NCI-H146 treated with DMSO at 0.1 percent for 48 hours (cell line): ENCODE measurements at regions not wholly inside any gene's neighbourhood (a gene's known extent, or its start where the extent isn't known, plus 50 kb on each side); places are given as distances from the start of the nearest gene placed in this dataset.

Source experiments
- DNase-seq: peaks from one replicate; lab custom pipeline; 2025; ENCODE audit not compliant: unreplicated experiment; lab: John Stamatoyannopoulos, UW

DNA sequence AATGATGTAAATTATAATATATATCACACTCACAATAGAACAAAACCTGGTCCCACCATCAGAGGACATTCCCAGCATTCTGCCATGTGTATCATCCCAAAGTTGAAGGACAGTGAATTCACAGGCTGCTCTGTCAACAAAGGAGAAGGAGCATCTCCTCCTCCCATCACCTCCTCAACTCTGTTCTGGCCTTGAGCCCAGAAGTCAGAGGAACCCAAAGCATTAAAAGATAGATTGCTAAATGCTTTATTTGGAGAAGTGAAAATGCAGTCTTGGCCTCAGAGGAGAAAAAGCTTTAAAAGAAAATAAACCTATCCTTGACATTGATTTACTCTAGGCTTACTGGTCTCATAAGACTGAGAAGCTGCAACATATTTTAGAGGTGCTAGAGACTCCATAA is 268.8 kb upstream of the RASGEF1B start:
- no peak for DNase-seq

DNA sequence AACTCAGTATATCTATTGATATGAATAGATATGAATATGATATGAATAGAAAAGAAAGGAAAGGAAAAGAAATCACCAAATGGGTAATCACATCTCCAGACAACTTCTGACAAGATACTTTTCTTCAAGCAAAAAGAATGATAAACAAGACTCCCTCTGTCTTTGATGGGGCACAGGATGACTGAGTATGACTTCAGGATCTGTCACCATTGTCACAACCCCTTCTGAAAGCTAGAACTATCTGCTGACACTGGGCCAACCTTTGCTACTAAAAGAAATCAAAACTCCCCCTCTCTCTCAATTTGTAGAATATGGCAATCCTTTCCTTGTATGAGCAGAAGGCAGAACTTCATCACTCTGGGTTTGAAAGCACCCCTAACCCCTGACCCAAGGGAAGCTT is 267.2 kb upstream of the RASGEF1B start:
- DNase-seq, result no peak

DNA sequence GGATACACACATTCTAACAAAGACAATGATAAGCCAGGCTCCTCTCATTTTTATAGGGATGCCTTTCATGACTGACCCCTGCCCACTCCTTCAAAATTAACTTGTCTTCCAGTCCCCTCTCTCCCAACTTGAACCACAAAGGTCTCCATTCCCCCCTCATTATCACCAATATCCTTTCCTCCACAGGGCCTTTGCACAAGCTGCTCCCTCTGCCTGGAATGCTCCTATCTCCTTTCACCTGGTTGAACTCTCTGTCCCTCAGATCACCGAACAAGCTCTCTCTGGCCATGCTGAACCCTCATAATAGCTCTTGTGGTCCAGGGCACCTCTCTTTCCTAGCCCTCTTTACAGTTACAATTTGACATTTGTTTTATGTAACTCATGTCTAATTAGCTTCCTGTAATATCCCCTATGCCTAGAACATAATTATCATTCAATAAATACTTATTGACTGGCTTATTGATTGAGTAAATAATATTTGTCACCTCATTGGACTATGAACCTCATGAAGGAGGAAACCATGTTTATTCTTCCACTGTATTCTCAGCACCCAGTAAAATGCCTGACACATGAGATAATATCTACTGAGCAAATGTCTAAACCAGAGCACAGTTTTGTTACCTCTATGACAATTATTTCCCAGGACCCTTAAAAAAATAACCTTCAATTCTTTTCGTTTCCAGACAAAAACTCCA is 266.3 kb upstream of the RASGEF1B start:
- peak; percentile 55 for DNase-seq

DNA sequence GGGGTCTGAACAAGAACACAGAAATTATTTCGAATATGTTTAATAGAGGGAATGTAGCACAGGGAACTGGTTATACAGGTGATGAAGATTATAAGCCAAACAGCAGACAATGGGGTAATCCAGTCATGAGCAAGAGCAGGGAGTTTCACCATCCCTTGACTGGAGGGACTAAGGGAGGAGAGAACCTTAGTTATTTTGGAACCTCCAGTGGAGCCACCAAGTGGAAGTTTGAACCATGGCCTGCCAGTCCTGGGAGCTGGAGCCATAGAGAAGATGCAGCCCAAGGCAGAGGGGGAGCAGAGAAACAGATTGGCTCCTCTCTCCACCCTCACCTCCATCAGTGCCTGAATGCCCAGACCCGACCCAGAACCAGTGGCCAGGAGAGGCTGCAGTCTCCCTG is 264.6 kb upstream of the RASGEF1B start:
- DNase-seq, result no peak

DNA sequence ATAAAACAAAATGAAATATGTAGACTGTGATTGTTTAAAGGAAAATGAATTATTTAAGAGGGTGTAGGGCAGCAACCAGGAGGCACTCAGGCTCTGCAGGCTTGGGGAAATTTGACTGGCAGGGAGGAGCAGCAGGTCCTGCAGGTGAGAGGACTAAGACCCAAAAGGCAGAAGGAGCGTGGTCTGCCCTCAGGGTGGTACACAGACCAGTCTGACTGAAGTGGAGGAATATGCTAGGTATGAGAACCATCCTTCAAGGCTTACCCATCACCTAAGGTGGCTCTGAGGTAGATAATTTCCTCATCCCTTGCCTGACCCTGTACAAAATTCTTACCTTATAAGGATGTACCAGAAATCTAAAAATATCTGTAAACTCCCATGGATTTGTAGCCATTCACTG is 261.3 kb upstream of the RASGEF1B start:
- no peak for DNase-seq

DNA sequence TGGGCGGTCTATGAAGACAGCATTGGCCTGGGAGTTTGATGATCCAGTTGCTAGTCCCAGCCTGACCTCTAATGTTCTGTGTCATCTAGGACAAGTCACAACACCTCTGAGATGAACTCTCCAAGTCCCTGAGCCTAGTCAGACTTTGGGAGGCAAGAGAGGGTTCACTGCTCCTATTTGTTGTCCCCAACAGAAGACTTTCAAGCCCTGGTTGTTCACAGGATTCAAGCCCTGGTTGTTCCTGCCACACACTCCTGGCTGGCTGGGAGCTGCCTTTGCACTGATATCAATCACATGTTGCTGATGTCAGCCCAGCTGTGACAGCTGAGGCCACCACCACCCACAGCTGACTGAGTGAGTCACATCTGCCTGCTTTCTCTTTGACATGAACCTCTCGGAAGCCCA is 253.2 kb upstream of the RASGEF1B start:
- peak; percentile 83 for DNase-seq

DNA sequence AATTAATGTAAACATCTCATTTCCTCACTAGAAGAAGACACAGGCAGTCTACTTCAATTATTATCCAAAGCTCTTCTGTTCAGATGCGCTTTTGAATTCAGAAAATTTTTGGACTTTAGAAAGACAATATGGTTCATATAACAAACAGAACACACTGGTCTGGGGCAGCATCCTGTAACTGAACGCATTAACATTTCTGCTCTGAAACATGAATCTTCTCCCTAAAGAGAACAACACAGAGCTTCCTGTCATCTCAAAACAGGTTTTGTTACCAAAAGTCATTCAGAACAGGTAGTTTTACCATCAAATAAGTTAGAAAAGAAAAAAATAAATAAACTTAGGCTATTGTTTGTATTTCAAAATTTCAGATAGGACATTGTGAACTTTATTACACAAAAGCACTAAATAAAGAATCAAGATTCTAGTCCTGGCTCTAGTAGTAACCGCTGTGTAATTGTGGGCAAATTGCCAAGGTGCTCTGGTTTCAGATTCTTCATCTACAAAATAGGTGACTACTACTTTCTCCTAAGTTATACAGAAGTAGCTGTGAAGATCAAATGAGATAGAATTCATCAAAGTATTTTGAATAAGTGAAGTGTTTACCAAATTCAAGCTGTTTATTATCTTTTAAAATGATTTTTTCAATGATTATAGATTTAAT is 252.3 kb upstream of the RASGEF1B start:
- no peak for DNase-seq

DNA sequence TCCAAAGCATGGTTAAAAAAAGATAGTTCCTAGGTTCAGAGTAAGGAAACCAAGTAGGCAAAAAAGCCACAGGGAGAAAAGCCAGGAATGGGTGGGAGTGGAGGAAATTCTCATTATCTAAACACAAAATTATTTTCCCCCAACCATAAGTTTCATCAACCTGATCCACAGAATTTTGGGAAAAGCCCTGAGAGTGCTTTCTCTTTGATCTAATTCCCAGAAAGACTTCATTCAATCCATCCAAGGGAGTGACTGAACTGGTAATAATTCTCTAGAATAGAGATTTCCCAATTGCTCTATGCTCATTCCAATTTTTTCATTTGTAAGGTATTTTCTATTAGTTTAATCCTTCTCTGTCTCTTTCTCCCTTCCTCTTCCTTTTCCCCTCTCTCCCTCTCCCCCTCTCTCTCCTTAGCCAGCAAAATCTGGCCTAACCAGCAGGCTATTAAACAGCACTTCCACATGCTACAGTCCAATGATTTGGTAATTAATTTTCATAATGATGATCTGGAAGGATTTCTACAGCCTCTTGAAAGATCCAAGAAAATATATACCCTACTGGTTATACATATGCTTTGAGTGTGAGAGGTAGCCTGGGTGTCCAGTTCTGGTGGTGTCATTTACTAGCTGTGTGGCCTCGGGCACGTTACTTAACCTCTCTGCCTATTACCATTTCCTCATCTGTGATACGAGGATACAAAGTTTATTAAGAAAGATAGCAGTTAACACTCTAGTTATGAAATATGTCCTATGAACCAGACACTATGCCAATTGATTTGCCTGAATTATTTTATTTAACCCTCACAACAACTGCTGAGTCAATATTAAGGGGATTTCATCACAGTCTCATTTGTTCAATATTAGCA is 251.5 kb upstream of the RASGEF1B start:
- no peak for DNase-seq

DNA sequence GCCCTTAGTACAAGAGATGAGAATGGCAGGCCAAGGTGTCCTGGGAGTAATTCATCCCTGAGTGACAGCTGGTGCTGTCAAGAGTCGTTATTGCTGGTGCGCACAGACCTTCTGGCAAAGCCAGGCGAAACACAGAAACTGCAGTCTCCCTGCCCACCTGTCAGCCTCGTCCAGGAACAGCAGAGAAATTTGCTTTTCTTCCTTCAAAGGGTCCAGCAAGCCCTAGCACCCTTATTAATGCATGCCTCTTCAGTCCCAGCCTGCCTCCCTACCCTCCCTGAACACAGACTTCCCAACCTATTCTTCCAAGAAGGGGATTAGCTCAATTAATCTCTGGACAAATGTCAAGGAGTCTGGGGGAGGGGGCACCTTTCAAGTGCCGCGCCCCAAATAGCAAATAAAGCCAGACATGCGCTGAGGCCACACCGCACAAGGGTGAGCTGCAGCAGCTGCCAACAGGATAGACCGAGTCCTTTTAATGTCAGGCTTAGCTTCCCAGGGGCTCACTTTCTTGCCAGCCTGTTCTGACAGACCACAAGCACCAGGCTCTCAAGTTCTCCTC is 250.7 kb upstream of the RASGEF1B start:
- DNase-seq, result peak; percentile 42

DNA sequence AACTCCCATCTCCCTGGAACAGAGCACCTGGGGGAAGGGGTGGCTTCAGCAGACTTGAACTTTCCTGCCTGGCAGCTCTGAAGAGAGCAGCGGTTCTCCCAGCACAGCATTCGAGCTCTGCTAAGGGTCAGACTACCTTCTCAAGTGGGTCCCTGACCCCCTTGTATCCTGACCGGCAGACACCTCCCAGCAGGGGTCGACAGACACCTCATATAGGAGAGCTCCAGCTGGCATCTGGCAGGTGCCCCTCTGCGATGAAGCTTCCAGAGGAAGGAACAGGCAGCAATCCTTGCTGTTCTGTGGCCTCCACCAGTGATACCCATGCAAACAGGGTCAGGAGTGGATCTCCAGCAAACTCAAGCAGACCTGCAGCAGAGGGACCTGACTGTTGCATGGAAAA is 244.1 kb upstream of the RASGEF1B start:
- no peak for DNase-seq

DNA sequence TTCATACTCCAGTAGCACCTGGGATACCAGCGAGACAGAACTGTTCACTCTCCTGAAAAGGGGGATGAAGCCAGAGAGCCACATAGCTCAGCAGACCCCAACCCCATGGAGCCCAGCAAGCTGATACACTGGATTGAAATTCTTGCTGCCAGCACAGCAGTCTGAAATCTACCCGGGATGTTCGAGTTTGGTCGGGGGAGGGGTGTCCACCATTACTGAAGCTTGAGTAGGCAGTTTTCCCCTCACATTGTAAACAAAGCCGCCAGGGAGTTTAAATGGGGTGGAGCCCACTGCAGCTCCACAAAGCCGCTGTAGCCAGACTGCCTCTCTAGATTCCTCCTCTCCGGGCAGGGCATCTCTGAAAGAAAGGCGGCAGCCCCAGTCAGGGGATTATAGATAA is 243.7 kb upstream of the RASGEF1B start:
- peak; percentile 45 for DNase-seq

DNA sequence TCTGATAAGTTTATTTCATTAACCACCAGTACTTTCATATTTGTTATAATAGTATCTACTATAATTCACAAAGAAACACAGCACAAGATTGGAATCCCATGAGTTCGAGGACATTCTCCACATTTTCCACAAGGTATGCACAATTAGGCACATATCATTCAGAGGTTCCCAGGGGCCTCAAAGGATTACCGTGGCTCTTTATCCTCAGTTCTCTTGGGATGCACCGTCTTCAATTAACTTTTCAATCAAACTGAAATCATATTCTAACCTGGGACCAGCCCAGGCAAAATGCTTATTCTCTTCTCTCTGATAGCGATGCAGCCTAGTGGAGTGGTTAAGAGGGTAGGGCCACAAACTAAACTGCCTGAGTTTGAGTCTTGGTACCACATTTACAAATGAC is 242.6 kb upstream of the RASGEF1B start:
- DNase-seq, result no peak

DNA sequence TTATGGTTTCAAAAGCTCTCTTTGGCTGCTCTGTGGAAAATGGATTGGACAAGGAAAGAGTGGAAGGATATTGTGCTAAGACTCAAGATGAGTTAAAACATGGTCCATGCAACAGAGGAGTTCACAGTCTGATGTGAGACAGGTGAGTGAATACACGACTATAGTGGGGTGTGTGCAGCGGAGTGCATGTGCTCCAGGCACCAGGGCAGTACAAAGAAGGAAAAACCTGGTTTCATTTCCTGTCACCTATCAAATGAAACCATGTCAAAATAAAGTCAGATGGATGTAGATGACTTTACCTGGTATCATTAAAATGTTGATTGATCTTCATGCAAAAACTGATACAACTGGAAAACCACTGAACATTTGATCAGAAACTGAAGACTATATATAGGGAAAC is 241.0 kb upstream of the RASGEF1B start:
- DNase-seq, result no peak

DNA sequence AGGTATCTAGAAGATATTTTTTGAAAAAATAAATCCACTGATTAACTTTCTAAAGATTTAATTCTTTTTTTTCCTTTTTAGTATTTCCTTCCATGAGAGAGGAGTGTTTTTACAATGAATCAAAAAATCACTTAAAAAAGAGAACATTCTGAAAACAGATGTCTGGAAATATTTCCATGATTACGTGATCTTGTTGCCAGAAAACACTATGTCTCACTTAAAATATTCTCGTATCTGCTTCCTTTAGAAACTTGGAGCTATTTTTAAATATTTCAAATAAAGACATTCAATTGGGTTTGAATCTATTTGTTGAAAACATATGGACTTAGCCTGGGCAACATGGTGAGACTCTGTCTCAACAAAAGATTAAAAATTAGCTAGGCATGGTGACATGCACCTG is 232.8 kb upstream of the RASGEF1B start:
- DNase-seq, result no peak

DNA sequence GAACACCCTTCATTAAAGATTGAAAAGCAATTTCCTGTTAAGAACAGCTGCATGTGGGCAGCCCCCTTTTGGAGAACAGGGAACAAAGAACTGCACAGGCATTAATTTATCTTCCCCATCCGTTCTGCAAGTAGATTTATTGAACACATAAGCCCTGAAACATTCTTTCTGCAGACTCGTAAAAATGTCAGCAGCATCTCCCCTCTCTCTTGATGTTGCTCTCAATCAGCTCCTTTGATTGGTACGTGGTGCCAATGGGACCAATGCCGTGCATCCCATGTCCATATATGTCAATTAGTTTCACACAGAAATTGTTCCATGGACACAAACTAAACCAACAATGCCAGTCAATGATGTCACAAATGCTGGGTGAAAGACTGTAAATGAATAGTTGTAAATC is 228.5 kb upstream of the RASGEF1B start:
- no peak for DNase-seq

DNA sequence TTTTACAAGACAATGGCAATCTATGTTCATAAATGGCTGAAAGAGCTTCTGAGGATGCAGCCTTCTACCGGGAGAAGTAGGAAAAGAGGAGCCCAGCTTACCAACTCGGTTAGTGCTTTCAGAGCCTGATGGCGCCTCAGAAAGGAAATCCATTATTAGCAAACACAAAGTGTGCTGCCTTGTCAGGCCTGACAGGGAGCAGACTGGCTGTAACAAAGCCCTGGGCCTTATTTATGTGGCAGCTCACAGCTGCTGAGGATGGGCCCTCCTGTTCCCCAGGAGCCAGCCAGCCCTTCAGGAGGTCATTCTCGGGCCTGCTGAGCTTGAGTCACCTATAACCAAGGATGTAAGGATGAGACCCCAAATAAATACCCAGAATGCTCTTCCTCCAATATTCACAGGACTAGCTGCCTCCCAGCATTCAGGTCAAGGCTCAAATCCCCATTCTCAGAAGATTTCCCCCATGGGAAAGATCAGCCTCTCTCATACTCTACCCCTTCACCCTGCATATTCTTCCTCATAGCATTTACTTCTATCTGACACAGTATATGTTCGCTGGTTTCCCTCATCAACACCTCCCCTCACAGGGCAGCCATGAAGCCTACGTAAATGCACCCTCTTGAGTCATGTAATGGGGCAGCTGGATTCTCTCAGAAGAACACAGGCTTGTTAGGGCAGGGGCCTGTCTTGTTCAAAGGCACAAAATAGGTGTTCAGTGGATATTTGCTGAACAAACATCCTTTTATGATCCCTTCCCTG is 227.0 kb upstream of the RASGEF1B start:
- peak; percentile 76 for DNase-seq

DNA sequence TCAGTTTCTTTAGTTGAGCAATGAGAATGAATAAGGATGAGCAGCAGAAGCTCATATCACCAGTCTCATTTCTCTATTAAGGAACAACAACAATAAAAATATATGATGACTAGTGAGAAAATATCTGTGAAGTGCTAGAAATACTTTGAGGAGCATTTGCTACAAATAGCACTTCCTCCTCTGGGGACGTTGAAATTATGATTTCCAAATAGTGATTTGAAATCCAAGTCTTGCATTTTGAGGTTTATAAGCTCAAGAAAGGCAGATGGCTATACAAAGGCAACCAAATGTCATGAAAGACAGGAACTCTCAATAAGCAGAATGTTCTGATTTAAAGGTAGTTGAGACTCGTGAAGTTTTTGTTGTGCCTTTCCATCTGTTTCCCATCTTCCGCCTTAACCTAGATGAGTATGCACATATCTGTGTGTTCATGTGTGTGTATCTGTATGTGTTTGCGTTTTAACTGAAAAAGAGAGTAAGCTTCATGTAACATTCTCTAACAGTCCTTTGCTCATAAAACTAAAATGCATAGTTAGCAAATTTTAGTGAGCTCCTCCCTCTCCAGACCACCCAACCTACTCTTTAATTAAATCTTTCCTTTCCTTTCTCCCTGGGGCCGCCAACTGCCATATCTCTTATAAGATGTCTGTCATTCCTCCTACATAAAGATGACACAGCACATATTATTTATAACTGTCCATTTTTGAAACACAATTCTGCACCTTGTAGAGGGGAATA is 222.6 kb upstream of the RASGEF1B start:
- DNase-seq, result no peak

DNA sequence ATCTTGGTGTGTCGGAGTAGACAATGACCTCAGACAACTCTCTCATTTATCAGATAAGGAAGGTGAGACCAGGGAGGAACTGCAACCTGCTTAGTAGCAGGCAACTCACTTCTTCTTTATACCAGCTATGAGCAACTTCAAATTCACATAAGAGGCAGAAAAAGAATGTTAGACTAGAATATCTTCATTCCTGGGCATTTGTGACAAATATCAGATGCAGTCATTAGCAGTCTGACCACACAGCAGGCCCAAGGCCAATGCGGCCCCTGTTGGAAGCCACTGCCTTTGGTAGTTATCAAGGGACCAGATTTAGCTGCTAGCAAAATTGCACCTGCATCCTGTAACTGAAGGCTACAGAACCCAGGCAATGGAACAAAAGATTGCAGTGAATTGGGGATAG is 219.2 kb upstream of the RASGEF1B start:
- DNase-seq, result no peak

DNA sequence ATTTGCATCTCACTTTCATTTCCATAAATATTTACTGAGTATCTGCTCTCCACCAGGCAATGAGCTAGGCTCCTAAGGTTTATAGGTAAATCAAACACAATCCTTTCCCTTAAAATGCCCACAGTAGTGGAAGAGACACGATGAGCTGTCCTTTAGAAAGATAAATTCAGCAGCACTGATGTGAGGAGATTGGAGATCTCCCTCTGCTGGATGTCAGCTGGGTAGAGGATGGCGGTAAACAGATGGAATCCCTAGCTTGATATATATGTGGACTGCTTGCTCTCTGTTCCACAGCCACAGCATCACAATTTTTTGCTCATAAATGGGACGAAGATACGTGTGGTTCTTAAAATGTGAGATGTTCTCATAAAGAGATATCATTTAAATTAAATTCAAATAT is 216.4 kb upstream of the RASGEF1B start:
- DNase-seq, result no peak

DNA sequence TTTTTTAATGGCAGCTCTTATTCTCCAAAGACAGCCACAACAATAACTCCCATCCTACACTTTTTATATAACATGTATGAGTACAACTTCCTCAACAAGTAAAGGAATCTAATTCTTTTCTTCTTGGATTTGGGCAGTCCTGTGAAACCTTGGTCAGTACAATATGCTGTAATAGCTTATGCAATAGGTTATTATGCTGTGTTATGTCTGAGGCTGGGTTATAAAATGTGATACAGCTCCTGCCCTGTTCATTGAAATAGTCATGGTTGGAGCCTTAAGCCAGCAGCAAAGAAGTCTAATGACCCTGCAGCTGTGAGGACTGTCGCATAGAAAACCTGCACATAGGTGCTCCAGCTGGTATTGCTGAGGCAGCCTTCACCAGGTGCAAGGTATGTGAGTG is 215.8 kb upstream of the RASGEF1B start:
- no peak for DNase-seq
